HEK293T (cell line): ENCODE measurements at regions not wholly inside any gene's neighbourhood (a gene's known extent, or its start where the extent isn't known, plus 50 kb on each side); places are given as distances from the start of the nearest gene placed in this dataset.

Experiments used
- CTCF ChIA-PET: fragments of 350-600 bp; formaldehyde crosslinking; extraction: SDS; loops from one replicate; lab custom pipeline; 2021; ENCODE audit warnings: antibody characterized with exemption, inconsistent platforms; lab: Yijun Ruan, JAX
- POLR2A ChIA-PET: fragments of 350-600 bp; formaldehyde crosslinking; extraction: SDS; loops from one replicate; lab custom pipeline; 2020; ENCODE audit warnings: antibody characterized with exemption, inconsistent platforms; lab: Yijun Ruan, JAX
- DNase-seq: peaks from one replicate; pipeline ENCODE4 v3.0.0; 2012; ENCODE audit warnings: mixed read lengths; ENCODE audit errors: extremely low spot score
- ARNT ChIP-seq: fragments of 450-650 bp; IDR thresholded peaks from 2 replicates; pipeline ENCODE4 v1.6.1; 2017; ENCODE audit warnings: mild to moderate bottlenecking
- BHLHE40 ChIP-seq: fragments of 450-650 bp; IDR thresholded peaks from 2 replicates; pipeline ENCODE4 v1.6.1; 2016; ENCODE audit warnings: mild to moderate bottlenecking, moderate library complexity, borderline replicate concordance
- CTBP1 ChIP-seq: fragments of 450-650 bp; IDR thresholded peaks from 2 replicates; pipeline ENCODE4 v1.6.1; 2016; ENCODE audit warnings: borderline replicate concordance
- ELF4 ChIP-seq: fragments of 450-650 bp; IDR thresholded peaks from 2 replicates; pipeline ENCODE4 v1.6.1; 2017; ENCODE audit warnings: antibody characterized with exemption
- FOXA1 ChIP-seq: fragments of 450-650 bp; IDR thresholded peaks from 2 replicates; pipeline ENCODE4 v1.6.1; 2016; ENCODE audit warnings: mild to moderate bottlenecking
- FOXK2 ChIP-seq: fragments of 450-650 bp; IDR thresholded peaks from 2 replicates; pipeline ENCODE4 v1.6.1; 2016; ENCODE audit warnings: mild to moderate bottlenecking
- FOXM1 ChIP-seq: fragments of 450-650 bp; IDR thresholded peaks from 2 replicates; pipeline ENCODE4 v1.6.1; 2017; ENCODE audit warnings: mild to moderate bottlenecking, borderline replicate concordance
- HDGF ChIP-seq: fragments of 450-650 bp; IDR thresholded peaks from 2 replicates; pipeline ENCODE4 v1.6.1; 2017; ENCODE audit warnings: antibody characterized with exemption, borderline replicate concordance
- L3MBTL2 ChIP-seq: fragments of 450-650 bp; conservative IDR thresholded peaks from 2 replicates; pipeline ENCODE4 v1.6.1; 2016; ENCODE audit warnings: mild to moderate bottlenecking
- LEF1 ChIP-seq: fragments of 450-650 bp; IDR thresholded peaks from 2 replicates; pipeline ENCODE4 v1.6.1; 2017; ENCODE audit warnings: mild to moderate bottlenecking, borderline replicate concordance
- NFRKB ChIP-seq: fragments of 450-650 bp; IDR thresholded peaks from 2 replicates; pipeline ENCODE4 v1.6.1; 2016; ENCODE audit warnings: mild to moderate bottlenecking, moderate library complexity
- SP1 ChIP-seq: fragments of 450-650 bp; IDR thresholded peaks from 2 replicates; pipeline ENCODE4 v1.6.1; 2017
- SUZ12 ChIP-seq: fragments of 450-650 bp; IDR thresholded peaks from 2 replicates; pipeline ENCODE4 v1.6.1; 2016; ENCODE audit warnings: mild to moderate bottlenecking
- TARDBP ChIP-seq: fragments of 450-650 bp; IDR thresholded peaks from 2 replicates; pipeline ENCODE4 v1.6.1; 2016
- ZNF384 ChIP-seq: fragments of 450-650 bp; IDR thresholded peaks from 2 replicates; pipeline ENCODE4 v1.6.1; 2016
- TF ChIP-seq, protein P1 (sequence below): fragments of 450-650 bp; IDR thresholded peaks from 2 replicates; pipeline ENCODE4 v1.6.1; 2016

DNA sequence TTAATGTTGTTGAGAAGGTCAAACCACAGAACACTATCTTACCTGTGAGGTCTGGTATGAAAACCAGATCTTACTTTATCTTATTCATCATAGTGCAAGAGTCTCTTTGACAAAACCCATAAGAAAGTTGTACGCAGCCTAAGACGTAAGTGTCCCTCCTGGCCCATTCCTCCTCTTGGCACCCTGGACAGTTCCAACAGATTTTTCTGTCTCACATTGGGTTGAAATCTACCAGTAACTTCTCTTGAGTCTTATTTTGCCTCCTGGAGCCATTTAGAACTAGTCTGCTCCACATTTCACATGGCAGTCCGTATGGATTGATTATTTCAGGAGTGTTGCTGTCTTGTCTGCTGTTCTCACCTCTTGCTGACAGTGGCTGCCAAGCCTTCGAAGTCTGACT lies 498.4 kb downstream of the PDCD6IP start:
- CTCF ChIA-PET: no interaction called here
- no peak for TF ChIP-seq SUZ12
- DNase-seq: no peak
- POLR2A ChIA-PET: no interaction called here

DNA sequence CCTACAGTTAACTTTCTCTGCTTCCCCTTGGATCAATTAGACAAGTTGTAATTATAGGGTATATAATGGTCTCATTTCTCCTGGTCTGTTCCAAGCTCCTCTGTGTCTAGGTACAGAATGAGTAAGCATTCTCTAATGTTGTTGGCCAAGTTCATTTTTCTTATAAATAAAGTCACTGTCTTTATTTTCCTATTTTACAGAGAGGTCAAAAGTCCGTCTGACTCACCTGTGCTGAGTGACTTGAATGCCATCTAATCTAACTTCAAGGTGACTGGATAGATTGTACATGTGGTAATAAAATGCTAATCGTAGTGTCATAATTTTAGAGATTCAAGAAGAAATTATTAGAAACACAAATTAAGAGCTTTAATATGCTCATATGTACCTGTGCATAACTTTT lies 500.2 kb downstream of the PDCD6IP start:
- ChIA-PET POLR2A (no interaction called here), CTCF (no interaction called here)
- TF ChIP-seq SP1 (no peak), BHLHE40 (no peak), FOXM1 (no peak), SUZ12 (no peak), ELF4 (no peak), CTBP1 (no peak), NFRKB (no peak), TARDBP (no peak), FOXK2 (no peak), FOXA1 (no peak), HDGF (no peak), L3MBTL2 (no peak), ZNF384 (no peak), ARNT (no peak), LEF1 (no peak)
- TF ChIP-seq, protein P1, sequence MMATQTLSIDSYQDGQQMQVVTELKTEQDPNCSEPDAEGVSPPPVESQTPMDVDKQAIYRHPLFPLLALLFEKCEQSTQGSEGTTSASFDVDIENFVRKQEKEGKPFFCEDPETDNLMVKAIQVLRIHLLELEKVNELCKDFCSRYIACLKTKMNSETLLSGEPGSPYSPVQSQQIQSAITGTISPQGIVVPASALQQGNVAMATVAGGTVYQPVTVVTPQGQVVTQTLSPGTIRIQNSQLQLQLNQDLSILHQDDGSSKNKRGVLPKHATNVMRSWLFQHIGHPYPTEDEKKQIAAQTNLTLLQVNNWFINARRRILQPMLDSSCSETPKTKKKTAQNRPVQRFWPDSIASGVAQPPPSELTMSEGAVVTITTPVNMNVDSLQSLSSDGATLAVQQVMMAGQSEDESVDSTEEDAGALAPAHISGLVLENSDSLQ: no peak
- no peak for DNase-seq

DNA sequence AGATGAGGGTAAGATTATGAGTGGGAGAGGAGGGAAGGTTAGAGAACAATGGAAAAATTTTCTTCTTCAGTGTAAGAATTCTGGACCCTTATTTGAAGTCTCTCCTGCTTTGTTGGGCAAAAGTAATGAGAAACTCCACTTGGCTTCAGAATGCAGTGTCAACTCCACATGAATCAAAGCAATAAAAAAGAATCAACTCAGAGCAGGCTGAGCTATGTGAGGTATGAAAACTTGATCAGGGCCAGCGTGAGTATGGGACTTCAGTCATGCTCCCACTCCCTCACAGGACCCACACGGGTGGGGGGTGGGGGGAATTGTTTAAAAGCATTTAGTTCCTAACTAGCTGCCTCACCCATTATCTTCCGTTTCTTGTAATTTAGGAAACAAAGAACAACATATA lies 502.2 kb downstream of the PDCD6IP start:
- ChIA-PET POLR2A (no interaction called here), CTCF (no interaction called here)
- no peak for DNase-seq
- TF ChIP-seq ZNF384: no peak
- TF ChIP-seq FOXK2: no peak
- no peak for TF ChIP-seq ARNT
- TF ChIP-seq FOXA1: no peak
- TF ChIP-seq HDGF: no peak
- TF ChIP-seq SUZ12: no peak
- TF ChIP-seq BHLHE40: no peak
- TF ChIP-seq, protein P1: no peak
- no peak for TF ChIP-seq CTBP1
- TF ChIP-seq TARDBP: no peak
- TF ChIP-seq ELF4: no peak
- TF ChIP-seq SP1: no peak
- TF ChIP-seq FOXM1: no peak
- TF ChIP-seq NFRKB: no peak
- TF ChIP-seq L3MBTL2: no peak
- no peak for TF ChIP-seq LEF1

DNA sequence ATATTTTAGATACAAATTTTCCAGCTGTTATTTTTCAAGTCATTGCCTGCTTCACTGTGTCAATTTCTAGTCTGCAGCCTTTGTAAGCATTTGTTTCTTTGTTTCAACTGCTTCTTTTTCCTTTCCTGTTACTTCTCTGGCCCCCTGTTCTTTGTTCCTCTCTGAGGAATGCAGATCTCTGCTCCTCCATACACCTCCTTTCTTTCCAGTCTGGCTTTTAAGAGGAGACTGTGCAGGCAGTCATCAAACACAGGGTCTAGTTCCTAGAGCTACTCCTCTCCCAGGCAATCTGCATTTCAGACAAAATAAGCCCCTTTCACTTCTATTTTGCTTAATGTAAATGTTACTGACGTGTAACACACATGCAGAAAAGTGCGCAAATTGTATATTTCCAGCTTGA lies 502.9 kb downstream of the PDCD6IP start:
- no peak for TF ChIP-seq HDGF
- TF ChIP-seq TARDBP: no peak
- TF ChIP-seq FOXM1: no peak
- no peak for DNase-seq
- ChIA-PET POLR2A (no interaction called here), CTCF (no interaction called here)

DNA sequence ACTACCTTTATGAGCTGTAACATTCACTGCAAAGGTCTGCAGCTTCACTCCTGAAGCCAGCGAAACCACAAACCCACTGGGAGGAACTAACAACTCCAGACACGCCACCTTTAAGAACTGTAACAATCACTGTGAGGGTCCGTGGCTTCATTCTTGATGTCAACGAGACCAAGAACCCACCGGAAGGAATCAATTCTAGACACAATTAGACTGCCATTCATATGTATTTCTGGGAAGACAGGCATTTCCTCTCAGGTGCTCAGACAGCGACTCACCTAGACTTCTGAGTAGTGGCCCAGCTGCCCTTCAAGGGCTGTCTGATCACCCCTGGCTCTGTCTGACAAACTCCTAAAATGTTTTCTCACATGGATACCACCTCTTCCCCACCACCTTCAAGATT lies 506.8 kb downstream of the PDCD6IP start:
- no peak for DNase-seq
- TF ChIP-seq FOXM1 (no peak), LEF1 (no peak), BHLHE40 (no peak), NFRKB (no peak), ELF4 (no peak), CTBP1 (no peak)
- ChIA-PET POLR2A (no interaction called here), CTCF (no interaction called here)

DNA sequence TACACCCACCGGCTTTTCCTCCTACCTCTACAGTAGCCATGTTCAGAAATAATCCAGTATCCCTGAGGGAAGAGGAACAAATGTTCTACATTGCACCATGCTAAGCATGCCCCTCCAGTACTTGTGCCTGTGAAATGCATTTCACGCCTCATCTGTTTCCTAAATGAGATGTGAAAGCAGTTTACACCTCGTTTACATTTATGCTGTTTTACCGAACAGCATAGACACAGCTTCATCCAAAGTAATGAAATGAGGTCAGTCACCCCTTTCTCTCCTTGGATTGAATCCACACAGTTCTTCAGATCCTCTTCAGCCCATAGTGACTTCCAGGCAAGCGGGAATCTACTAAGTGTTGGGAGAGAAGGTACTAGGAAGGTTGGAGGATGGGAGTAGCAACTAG lies 514.3 kb downstream of the PDCD6IP start:
- TF ChIP-seq HDGF: no peak
- TF ChIP-seq ARNT: no peak
- TF ChIP-seq ZNF384: no peak
- no peak for TF ChIP-seq SP1
- no peak for TF ChIP-seq NFRKB
- TF ChIP-seq SUZ12: no peak
- no peak for TF ChIP-seq L3MBTL2
- DNase-seq: no peak
- CTCF ChIA-PET: no interaction called here
- POLR2A ChIA-PET: no interaction called here

DNA sequence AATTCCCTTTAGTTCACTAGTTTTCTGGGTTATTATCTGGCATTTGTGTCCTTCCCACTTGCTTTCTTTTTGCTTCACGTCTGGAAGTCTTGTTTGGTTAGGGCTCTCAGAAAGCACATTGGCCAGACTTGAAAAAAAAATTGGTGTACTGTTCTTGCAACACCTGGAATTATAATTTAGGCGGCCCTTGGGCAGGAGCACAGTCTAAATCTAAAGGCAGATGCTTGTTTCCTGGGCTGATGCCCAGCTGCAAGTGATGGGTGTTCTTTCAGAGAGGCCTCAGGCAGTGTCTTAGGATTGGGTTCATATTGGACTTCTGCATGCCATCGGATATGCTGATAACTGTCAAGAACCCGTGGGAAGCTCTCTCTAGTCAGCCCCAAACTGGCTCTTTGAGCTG lies 521.5 kb downstream of the PDCD6IP start:
- TF ChIP-seq BHLHE40: no peak
- no peak for TF ChIP-seq FOXK2
- TF ChIP-seq FOXM1: no peak
- TF ChIP-seq ELF4: no peak
- no peak for TF ChIP-seq ZNF384
- no peak for TF ChIP-seq ARNT
- TF ChIP-seq, protein P1: no peak
- no peak for TF ChIP-seq HDGF
- no peak for TF ChIP-seq LEF1
- TF ChIP-seq CTBP1: no peak
- TF ChIP-seq FOXA1: no peak
- TF ChIP-seq SUZ12: no peak
- TF ChIP-seq TARDBP: no peak
- no peak for TF ChIP-seq SP1
- no peak for TF ChIP-seq L3MBTL2
- no peak for TF ChIP-seq NFRKB
- POLR2A ChIA-PET: no interaction called here
- CTCF ChIA-PET: no interaction called here
- no peak for DNase-seq
